ENCODE measurements at regions not wholly inside any gene's neighbourhood (a gene's known extent, or its start where the extent isn't known, plus 50 kb on each side); places are given as distances from the start of the nearest gene placed in this dataset.

DNA sequence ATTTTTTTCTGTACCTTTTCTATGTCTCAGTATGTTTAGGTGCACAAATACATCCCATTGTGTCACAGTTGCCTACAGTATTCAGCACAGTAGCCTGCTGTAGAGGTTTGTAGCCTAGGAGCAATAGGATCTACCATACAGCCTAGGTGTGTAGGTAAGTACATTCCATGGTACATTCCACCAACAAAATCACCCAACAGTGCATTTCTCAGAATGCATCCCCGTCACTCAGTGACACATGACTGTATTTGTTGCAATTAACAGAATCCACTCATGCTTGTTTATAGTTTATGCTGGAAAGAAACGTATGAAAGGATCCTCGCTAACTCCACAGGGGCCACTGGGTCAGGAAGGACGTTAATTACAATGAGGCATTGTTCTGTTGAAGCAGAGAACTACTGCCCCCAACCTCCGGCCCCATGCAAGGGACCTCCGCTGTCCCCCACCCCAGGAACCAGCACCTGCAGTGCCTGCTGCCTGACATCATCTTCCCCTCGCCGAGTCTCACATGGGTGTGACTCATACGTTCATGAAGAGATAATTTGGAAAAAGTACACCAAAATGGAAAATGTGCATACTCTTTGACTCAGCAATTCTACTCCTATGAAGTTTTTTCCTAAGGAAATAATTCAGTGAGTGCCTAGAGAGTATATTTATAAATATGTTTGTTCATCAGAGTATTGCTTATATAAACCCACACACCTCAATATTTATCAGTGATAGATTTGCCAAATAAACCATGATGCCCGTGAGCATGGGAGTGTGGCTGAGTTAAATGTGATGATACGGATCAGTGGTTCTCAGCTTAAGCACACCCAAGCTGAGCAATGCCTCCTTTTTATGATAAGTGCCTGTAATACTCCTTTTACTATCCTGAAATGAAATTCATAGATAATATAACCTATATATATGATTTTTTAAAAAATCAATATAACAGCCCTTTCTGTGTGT is 156.4 kb upstream of the ECI2 start:
- Histone ChIP-seq H3K27me3 (no peaks in the 10 kb centered on the region), H3K9me3 (replicated peaks in 1 of 11) (peaks cover 0 to under 1% (median 0%) of the 10 kb centered on the region in 11 experiments; a peak in 3 of 22 replicates), H3K4me2 (no peak overlapping the region), H3K27ac (no peak overlapping the region), H3K4me3 (no peak overlapping the region), H4K20me1 (no peaks in the 10 kb centered on the region), H3K9ac (no peak overlapping the region), H3K36me3 (no peaks in the 10 kb centered on the region), H3K4me1 (peaks cover 0 to 4% (median 3%) of the 10 kb centered on the region in 10 experiments; a peak in 9 of 20 replicates)
- no peak for TF ChIP-seq Cebpa-rat (IDR thresholded peaks at IDR 0.05)

DNA sequence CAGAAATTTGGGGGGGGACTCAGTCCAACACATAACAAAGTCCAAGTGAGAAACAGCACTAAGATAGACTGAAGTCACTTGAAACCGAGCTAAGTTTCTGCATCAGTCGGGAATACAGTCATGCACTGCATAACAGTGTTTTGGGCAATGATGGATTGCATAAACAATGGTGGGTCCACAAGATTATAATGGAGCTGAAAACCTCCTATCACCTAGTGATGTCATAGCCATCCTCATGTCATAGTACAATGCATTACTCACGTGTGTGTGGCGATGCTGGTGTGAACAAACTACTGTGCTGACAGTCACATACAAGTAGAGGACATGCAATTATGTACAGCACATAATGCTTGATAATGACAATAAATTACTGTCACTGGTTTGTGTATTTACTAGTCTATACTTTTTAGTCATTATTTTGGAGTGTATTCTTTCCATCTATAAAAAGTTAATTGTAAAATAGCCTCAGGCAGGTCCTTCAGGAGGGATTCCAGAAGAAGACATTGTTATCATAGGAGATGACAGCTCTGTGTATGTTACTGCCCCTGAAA is 154.5 kb upstream of the ECI2 start:
- TF ChIP-seq Cebpa-rat (IDR thresholded peaks at IDR 0.05) = no peak
- H3K27me3 ChIP-seq = no peaks in the 10 kb centered on the region
- no peak overlapping the region for H3K27ac ChIP-seq
- H3K4me2 ChIP-seq = no peak overlapping the region
- H3K36me3 ChIP-seq = no peaks in the 10 kb centered on the region
- H3K9ac ChIP-seq = no peak overlapping the region
- H3K4me3 ChIP-seq = no peak overlapping the region
- peaks cover 0 to 8% (median 6%) of the 10 kb centered on the region in 10 experiments; a peak in 9 of 20 replicates for H3K4me1 ChIP-seq
- no peaks in the 10 kb centered on the region for H4K20me1 ChIP-seq
- H3K9me3 ChIP-seq (replicated peaks in 1 of 11) = no peaks in the 10 kb centered on the region

DNA sequence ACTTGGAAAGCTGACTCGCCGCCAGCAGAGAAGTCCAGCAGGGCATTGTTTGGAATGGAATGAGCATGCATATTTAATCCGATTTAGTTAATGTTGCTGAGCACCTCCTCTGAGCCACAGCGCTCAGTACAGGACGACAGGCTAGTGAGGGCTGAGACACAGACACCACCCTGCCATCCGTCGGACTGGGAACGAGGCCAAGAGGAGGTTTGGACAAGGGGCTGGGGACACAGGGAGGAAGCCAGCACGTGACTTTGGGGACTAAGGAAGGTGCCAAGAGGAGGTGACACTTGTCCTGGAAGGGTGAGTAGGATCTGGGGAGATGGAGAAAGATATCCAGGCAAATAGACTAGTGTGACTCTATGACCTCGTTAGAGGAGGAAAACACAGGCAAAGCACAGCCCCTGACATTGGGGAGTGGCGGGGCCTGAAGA is 152.5 kb upstream of the ECI2 start:
- peaks cover 0 to 8% (median 6%) of the 10 kb centered on the region in 10 experiments; a peak in 9 of 20 replicates for H3K4me1 ChIP-seq
- TF ChIP-seq Cebpa-rat (IDR thresholded peaks at IDR 0.05) = no peak
- no peaks in the 10 kb centered on the region for H4K20me1 ChIP-seq
- no peaks in the 10 kb centered on the region for H3K27me3 ChIP-seq
- H3K9me3 ChIP-seq (replicated peaks in 1 of 11) = no peaks in the 10 kb centered on the region
- H3K9ac ChIP-seq = no peak overlapping the region
- no peaks in the 10 kb centered on the region for H3K36me3 ChIP-seq
- H3K4me2 ChIP-seq = no peak overlapping the region
- no peak overlapping the region for H3K4me3 ChIP-seq
- no peak overlapping the region for H3K27ac ChIP-seq

DNA sequence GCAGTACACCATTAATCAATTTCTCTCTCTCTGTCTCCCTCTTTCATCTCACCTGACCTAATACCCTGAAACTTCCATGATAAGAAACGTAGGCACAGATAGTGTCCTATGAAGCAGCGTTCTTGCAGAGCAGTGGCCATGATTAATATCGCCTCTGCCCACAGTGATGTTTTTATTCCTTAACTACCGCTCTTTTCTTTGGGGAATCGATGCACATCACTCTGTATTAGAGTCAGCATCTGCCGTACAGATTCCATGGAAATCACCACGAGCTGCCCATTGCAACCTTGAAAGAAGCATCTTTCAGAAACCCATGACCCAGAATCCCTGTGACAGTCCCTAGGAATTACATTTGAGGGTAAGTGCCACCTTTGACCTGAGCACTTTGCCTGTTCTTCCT is 152.0 kb upstream of the ECI2 start:
- no peaks in the 10 kb centered on the region for H3K27me3 ChIP-seq
- no peaks in the 10 kb centered on the region for H3K36me3 ChIP-seq
- no peak for TF ChIP-seq Cebpa-rat (IDR thresholded peaks at IDR 0.05)
- H4K20me1 ChIP-seq = no peaks in the 10 kb centered on the region
- H3K9ac ChIP-seq = no peak overlapping the region
- H3K27ac ChIP-seq = no peak overlapping the region
- peak overlapping the region in 1 of 11 experiments; percentile 20; a peak in 1 of 22 replicates for H3K4me2 ChIP-seq
- no peaks in the 10 kb centered on the region for H3K9me3 ChIP-seq (replicated peaks in 1 of 11)
- H3K4me1 ChIP-seq = peaks cover 0 to 8% (median 6%) of the 10 kb centered on the region in 10 experiments; a peak in 9 of 20 replicates
- H3K4me3 ChIP-seq = no peak overlapping the region

DNA sequence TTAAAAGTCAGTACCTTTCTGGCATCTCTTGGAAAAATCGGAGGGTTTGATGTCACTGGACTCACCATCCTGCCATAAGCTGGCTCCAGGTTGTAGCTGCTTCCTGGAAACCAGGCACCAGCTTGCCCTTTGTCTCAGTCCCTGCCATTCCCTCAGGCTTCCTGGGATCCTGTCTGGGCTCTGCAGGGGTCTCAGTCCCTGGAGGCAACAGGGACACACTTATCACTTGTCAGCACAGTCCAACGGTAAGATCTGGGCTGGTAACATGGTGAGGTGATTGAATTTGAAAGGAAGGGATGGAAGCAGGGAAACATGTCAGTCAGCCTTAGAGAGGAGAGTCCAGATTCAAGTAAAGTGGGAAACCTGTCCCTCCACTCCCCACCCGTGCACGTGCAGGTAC is 147.6 kb upstream of the ECI2 start:
- no peak for TF ChIP-seq Cebpa-rat (IDR thresholded peaks at IDR 0.05)
- Histone ChIP-seq H3K4me3 (no peak overlapping the region), H3K4me1 (peaks cover 0 to 8% (median 6%) of the 10 kb centered on the region in 10 experiments; a peak in 9 of 20 replicates), H3K36me3 (no peaks in the 10 kb centered on the region), H3K9ac (no peak overlapping the region), H3K27ac (no peak overlapping the region), H3K9me3 (replicated peaks in 1 of 11) (peaks cover 0 to 13% (median 7%) of the 10 kb centered on the region in 11 experiments; a peak in 9 of 22 replicates), H3K4me2 (no peak overlapping the region), H3K27me3 (no peaks in the 10 kb centered on the region), H4K20me1 (no peaks in the 10 kb centered on the region)

DNA sequence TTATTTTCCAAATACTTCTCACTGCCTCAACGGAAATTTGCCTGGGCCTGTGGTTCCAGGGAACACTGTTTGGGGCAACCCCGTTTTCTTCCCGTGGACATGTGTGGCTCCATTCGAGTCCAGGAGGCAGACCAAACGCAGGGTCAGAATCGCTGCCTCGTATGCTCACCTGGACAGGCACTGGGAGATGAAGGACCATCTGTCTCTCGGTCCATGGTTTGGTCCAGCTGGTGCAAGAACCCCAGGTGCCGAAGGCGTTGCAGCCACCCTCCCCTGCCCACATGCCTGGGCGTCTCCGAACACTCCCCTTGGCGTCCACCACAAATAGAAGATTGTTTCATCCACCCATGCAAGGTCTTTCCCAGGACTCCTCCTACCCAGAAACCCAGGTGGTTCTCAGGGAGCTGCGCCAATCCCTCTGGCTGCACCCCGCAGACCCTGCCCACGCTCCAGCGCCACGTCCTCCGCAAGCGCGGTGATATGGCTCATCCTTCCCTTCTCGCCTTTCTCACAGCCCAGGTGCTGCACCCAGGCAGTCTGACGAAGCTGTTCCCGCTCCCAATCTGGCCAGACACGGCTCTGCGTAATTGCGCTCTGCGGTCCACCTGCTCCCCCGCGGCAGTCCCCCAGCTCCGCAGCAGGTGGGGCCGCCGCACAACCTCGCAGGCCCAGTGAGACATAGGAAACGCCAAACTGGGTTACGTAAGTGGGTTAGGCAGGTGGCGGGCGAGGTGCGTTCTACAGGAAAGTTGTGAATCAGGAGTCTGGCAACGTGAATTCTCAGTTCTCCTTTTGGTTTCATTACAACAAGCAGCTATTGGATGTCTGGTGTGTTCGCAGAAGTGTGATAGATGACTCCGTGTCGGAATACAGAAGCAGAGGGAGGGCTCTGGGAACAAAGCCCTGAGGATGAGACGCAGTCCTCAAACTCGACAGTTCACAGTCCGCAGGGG is 146.2 kb upstream of the ECI2 start:
- Histone ChIP-seq H4K20me1 (no peaks in the 10 kb centered on the region), H3K9me3 (replicated peaks in 1 of 11) (peaks cover 0 to 13% (median 7%) of the 10 kb centered on the region in 11 experiments; a peak in 9 of 22 replicates), H3K36me3 (no peaks in the 10 kb centered on the region), H3K4me3 (no peak overlapping the region), H3K4me1 (peaks cover 0 to 3% (median 1%) of the 10 kb centered on the region in 10 experiments; a peak in 9 of 20 replicates), H3K4me2 (peak overlapping the region in 1 of 11 experiments; percentile 7; a peak in 2 of 22 replicates), H3K27me3 (no peaks in the 10 kb centered on the region), H3K9ac (no peak overlapping the region), H3K27ac (no peak overlapping the region)
- no peak for TF ChIP-seq Cebpa-rat (IDR thresholded peaks at IDR 0.05)

DNA sequence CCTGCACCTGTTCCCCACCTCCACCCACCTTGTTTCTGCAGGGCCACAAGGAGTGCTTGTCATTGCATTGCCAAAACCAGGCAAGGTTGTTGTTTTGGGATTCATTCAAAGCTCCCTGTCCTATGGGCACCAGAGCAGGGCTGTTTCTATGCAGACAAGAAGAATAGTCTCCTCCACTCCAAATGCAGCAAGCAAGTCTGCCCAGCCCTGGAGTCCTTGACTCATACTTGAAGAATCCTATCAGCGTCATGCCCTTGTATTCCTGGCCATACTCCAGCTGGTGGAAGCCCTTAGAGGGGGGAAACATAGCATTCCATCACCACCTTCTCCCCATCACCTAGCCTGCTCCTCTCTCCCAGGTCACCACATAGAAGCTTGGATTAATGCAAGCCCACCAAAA is 145.3 kb upstream of the ECI2 start:
- no peak overlapping the region for H3K27ac ChIP-seq
- H3K9ac ChIP-seq = no peak overlapping the region
- H3K4me3 ChIP-seq = no peak overlapping the region
- H3K27me3 ChIP-seq = no peaks in the 10 kb centered on the region
- H3K9me3 ChIP-seq (replicated peaks in 1 of 11) = peaks cover 0 to 13% (median 7%) of the 10 kb centered on the region in 11 experiments; a peak in 9 of 22 replicates
- H3K4me1 ChIP-seq = no peaks in the 10 kb centered on the region
- no peaks in the 10 kb centered on the region for H3K36me3 ChIP-seq
- H3K4me2 ChIP-seq = no peak overlapping the region
- H4K20me1 ChIP-seq = no peaks in the 10 kb centered on the region
- no peak for TF ChIP-seq Cebpa-rat (IDR thresholded peaks at IDR 0.05)

DNA sequence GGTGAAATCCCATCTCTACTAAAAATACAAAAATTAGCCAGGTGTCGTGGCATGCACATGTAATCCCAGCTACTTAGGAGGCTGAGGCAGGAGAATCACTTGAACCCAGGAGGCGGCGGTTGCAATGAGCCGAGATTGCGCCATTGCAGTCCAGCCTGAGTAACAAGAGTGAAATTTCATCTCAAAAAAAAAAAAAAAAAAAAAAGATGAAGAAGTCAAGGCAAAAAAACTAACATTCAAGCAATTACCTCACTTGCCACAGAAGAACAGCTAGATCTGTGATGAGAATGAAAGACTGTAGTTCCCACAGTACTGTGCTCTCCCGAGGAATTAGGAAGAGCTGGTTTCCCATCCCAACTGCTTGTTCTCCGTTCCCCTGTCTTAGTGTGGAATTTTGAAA is 144.7 kb upstream of the ECI2 start:
- H3K27me3 ChIP-seq = no peaks in the 10 kb centered on the region
- no peaks in the 10 kb centered on the region for H4K20me1 ChIP-seq
- H3K9me3 ChIP-seq (replicated peaks in 1 of 11) = peaks cover 0 to 13% (median 7%) of the 10 kb centered on the region in 11 experiments; a peak in 9 of 22 replicates
- no peak overlapping the region for H3K4me3 ChIP-seq
- no peak for TF ChIP-seq Cebpa-rat (IDR thresholded peaks at IDR 0.05)
- H3K9ac ChIP-seq = no peak overlapping the region
- no peaks in the 10 kb centered on the region for H3K36me3 ChIP-seq
- H3K4me1 ChIP-seq = no peaks in the 10 kb centered on the region
- no peak overlapping the region for H3K27ac ChIP-seq
- H3K4me2 ChIP-seq = no peak overlapping the region

Data from BLaER1 treated with 17β-estradiol and CSF1 and Interleukin-3, amounts not matched to agents 10 nM and 100 nM (cell line).